ENCODE measurements at regions not wholly inside any gene's neighbourhood (a gene's known extent, or its start where the extent isn't known, plus 50 kb on each side); places are given as distances from the start of the nearest gene placed in this dataset.
"Not testable (repeated sequence)": the region's sequence is repeated elsewhere in the genome, so short reads cannot be mapped to it uniquely, and the experiment has no call there.

DNA sequence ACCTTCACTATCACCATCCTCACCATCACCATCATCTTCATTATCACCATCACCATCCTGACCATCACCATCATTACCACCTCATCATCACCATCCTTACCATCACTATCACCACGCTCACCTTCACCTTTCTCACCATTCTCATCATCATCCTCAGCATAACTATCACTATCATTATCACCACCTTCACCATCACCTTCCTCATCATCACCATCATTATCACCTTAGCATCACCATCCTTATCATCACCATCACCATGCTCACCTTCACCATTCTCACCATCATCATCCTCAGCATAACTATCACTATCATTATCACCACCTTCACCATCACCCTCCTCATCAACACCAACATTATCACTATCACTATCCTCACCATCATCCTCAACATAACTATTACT is 397.8 kb upstream of the ZNF337 start:
- DNase-seq, result not testable (repeated sequence)

DNA sequence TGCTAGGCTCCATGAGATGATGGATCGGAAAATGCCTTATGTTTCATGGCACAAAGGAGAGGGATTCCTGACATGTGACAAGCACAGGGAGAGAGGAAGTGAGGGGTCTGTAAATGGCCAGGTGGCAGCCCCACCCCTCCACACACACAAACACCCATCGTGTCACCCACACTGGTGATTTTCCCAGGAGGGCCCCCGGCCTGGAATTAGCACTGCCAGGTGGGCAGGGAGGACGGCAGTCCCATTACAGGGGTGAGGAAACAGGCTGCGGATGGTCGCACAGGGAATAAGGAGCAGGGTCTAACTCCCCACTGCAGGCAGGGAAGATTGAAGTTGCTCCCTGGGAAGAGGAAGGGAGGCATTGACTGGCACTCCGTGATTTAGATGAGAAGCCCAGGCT is 395.3 kb upstream of the ZNF337 start:
- not testable (repeated sequence) for DNase-seq

GRCh38 chr20:26086195-26086594 is 389.5 kb upstream of the ZNF337 start:
- not testable (repeated sequence) for DNase-seq

GRCh38 chr20:26073972-26074371 is 377.3 kb upstream of the ZNF337 start:
- not testable (repeated sequence) for DNase-seq

GRCh38 chr20:26059324-26059723 is 362.7 kb upstream of the ZNF337 start:
- not testable (repeated sequence) for DNase-seq

DNA sequence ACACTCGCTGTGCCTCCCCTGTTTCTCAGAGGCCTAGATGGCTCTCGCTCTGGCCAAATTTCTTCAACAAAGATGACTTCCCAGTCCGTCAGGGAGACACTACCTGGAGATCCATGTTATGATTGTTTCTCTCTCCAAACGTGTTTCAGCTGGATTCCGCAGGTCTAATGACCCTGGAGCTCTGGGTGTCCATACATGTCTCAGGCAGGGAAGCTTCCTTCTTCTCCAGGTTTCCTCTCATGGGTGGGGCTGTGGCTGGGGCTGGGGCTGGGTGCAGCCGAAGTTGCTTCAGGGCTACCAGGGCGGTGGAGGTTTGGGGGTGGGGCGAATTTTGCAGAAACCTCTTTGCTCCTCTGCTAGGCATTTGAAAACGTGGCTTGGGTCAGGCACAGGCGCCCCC is 361.8 kb upstream of the ZNF337 start:
- not testable (repeated sequence) for DNase-seq

- DNase-seq, result not testable (repeated sequence)
Observed at GRCh38 chr20:26057135-26057752, 360.6 kb upstream of the ZNF337 start.

DNA sequence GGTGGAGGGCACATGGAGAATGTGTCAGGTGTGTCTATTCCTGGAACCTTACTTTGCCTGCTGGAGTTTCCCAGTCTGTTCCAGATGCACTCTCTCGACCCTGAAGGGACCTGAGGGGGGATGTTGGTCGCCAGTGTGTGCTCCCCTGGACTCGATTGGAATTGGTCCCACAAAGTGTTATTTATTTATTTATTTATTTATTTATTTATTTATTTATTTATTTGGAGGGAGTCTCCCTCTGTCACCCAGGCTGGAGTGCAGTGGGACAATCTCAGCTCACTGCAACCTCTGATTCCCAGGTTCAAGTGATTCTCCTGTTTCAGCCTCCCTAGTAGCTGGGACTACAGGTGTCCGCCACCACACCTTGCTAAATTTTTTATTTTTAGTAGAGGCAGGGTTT is 329.1 kb upstream of the ZNF337 start:
- DNase-seq, result not testable (repeated sequence)

GRCh38 chr20:26010942-26011276 is 314.3 kb upstream of the ZNF337 start:
- not testable (repeated sequence) for DNase-seq

DNA sequence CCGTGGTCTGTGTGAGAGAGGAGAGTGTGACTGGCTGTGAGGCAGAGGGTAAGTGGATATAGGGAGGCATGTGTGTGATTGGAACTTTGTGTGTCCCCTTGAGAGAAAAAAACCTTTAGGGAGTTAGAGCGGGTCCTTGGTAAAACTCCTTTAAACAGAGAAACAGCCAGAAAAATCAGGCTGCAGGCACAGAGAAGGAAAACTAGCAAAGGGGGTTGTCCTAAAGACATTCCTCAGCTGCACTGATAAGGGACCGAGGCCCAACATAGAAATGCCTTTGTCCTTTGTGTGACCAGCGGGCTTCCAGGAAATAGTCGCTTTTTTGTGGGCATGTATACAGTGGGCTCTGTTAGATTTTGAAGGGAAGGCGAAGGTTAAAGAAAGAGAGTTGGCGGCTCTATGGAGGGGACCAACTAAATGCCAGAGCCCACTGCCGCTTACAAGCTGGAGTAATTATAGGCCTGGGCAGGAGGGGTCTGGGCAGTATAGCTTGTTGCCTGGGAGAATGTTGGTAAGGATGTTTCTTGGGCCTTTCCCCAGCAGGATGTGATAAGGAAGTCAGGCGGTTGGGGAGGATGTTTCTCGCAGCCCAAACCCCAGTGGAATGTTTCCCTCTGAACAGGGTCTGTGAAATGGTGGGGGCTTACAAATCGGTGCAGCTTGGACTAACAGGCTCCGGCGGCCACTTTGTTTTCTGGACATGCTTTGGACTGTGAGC is 313.7 kb upstream of the ZNF337 start:
- DNase-seq, result peak; percentile 33

- DNase-seq, result peak; percentile 92
Observed at GRCh38 chr20:26009402-26010223, 313.0 kb upstream of the ZNF337 start.

DNA sequence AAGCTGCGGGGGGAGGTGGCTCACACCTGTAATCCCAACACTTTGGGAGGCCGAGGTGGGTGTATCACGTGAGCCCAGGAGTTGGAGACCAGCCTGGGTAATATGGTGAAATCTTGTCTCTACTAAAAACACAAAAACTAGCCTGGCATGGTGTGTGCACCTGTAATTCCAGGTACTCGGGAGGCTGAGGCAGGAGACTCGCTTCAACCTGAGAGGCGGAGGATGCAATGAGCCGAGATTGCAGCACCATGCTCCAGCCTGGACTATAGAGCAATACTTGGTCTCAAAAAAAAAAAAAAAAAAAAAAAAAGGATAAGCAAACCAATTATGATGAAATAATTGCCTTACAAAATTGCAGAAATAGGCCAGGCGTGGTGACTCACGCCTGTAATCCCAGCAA is 311.4 kb upstream of the ZNF337 start:
- DNase-seq, result not testable (repeated sequence)

DNA sequence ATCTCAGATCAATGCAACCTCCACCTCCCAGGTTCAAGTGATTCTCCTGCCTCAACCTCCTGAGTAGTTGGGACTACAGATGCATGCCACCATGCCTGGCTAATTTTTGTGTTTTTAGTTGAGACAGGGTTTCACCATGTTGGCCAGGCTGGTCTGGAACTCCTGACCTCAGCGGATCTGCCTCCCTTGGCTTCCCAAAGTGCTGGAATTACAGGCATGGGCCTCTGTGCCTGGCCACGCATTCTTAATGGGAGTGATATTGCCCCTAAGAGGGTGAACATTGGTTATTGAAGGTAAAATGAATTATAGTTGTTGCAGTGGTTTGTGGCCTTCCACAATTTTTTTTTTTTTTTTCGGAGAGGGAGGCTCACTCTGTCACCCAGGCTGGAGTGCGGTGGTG is 309.5 kb upstream of the ZNF337 start:
- DNase-seq, result not testable (repeated sequence)

DNA sequence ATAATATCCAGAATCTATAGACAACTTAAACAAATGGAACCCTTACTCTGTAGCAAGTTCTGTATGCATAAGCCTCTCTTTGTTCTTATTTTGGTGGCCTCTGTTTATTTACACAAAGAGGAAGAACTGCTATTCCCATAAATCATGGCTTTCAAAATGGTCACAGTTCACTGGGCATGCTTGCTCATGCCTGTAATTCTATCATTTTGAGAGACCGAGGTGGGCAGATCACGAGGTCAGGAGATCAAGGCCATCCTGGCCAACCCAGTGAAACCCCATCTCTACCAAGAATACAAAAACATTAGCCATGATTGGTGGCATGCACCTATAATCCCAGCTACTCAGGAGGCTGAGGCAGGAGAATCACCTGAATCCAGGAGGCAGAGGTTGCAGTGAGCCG is 307.3 kb upstream of the ZNF337 start:
- DNase-seq, result not testable (repeated sequence)

GRCh38 chr20:25997367-25998038 is 300.9 kb upstream of the ZNF337 start:
- DNase-seq, result not testable (repeated sequence)

DNA sequence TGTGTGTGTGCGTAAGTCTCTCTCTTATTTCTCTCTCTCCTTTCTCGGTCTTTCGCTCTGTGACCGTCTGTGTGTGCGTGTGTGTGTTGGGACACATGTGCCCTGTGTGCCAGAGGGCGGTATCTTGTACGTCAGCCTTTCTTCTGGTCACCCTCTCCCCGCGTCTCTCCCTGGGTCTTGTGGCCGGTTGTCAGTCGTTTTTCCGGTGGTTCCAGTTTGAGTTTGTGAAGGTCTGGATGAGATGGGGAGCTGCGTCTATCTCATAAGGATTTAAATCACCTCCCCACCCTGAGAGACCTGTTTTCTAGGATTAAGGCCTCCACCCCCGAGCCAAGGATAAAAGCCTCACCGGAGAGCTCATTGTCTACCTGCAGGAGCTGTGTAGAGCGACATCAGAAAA is 295.5 kb upstream of the ZNF337 start:
- DNase-seq, result no peak

DNA sequence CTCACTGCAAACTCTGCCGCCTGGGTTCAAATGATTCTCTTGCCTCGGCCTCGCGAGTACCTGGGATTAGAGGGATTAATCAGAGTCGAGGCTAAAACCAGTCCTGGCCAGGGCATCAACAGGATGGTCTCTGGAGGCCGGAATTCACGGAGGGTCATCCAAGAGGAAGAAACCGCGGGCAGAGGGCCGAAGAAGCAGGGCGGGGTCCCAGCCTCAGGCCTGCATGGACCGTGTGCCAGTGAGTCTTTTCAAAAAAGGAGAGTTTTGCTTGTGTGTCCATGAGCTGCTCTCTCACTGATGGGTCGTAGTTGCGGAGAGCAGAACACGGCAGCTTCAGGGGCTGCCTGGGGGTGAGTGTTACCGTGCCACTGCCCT is 295.1 kb upstream of the ZNF337 start:
- no peak for DNase-seq

GRCh38 chr20:25991051-25991755 is 294.6 kb upstream of the ZNF337 start:
- DNase-seq, result no peak

DNA sequence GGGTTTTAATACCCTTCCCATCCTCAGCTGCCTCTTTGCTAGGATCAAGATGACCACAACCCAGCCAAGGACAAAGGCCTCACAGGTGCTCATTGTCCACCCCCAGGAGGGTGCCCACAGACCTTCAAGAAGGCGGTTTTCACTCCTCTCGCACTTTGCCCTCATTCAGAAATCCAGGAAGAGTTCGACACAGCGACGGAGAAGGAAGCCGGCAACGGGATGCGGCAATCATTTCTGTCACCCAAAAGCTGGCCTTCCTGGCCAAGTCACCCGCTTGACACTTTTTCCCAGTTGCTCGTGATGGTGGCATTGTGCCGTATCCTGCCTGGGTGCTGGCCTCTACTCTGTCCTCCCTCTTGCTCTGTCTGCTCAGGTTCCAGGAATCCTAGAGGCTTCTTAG is 293.0 kb upstream of the ZNF337 start:
- DNase-seq, result not testable (repeated sequence)

- DNase-seq, result no peak
Observed at GRCh38 chr20:25989196-25989595, 292.5 kb upstream of the ZNF337 start.

- not testable (repeated sequence) for DNase-seq
Observed at GRCh38 chr20:25987928-25988560, 291.4 kb upstream of the ZNF337 start.
